T-helper 17 cell (primary cell): ENCODE measurements at regions not wholly inside any gene's neighbourhood (a gene's known extent, or its start where the extent isn't known, plus 50 kb on each side); places are given as distances from the start of the nearest gene placed in this dataset.

ENCODE experiments used
- ATAC-seq: fragments of 150-1000 bp; cut with Tn5 transposase; 2 replicates; pipeline ENCODE4 v1.10.0; 2021; ENCODE audit warnings: mild to moderate bottlenecking, moderate library complexity
- DNase-seq, 3 donors: peaks; one replicate each; pipeline versions ENCODE4 v3.0.0 to v3.0.0-alpha.2; 2020 to 2021
- H3K9me3 ChIP-seq: one replicate; pipeline ENCODE4 v1.7.0; 2013; ENCODE audit warnings: low read length, mild to moderate bottlenecking; ENCODE audit not compliant: control insufficient read depth, poor library complexity, severe bottlenecking
- H3K27ac Mint-ChIP-seq: one replicate; pipeline ENCODE4 v1.8.0; 2022; ENCODE audit warnings: mild to moderate bottlenecking, moderate library complexity, mixed read lengths
- H3K27me3 Mint-ChIP-seq: one replicate; pipeline ENCODE4 v1.8.0; 2022; ENCODE audit warnings: mixed read lengths
- H3K36me3 Mint-ChIP-seq: one replicate; pipeline ENCODE4 v1.8.0; 2022; ENCODE audit warnings: low read depth, mixed read lengths
- H3K4me1 Mint-ChIP-seq: one replicate; pipeline ENCODE4 v1.8.0; 2022; ENCODE audit warnings: mild to moderate bottlenecking, mixed read lengths
- H3K4me3 Mint-ChIP-seq: one replicate; pipeline ENCODE4 v1.8.0; 2022; ENCODE audit warnings: mild to moderate bottlenecking, moderate library complexity, mixed read lengths

- no peak overlapping the region for H3K27ac Mint-ChIP-seq
Observed at GRCh38 chr6:126633373-126633772, 293.5 kb downstream of the CENPW start.

GRCh38 chr6:126640356-126640755 is 300.4 kb downstream of the CENPW start:
- Mint-ChIP-seq H3K4me3 (no peak overlapping the region), H3K4me1 (no peaks in the 10 kb centered on the region), H3K36me3 (no peaks in the 10 kb centered on the region), H3K27ac (no peak overlapping the region), H3K27me3 (no peaks in the 10 kb centered on the region)
- no peaks in the 10 kb centered on the region for H3K9me3 ChIP-seq
- no peak for DNase-seq
- no peak for ATAC-seq

More at GRCh38 chr6:126633373-126633772, 293.5 kb downstream of the CENPW start:
- H3K27me3 Mint-ChIP-seq = no peaks in the 10 kb centered on the region
- H3K9me3 ChIP-seq = no peaks in the 10 kb centered on the region
- ATAC-seq (no peak), DNase-seq (no peak)
- H3K4me3 Mint-ChIP-seq = no peak overlapping the region
- no peaks in the 10 kb centered on the region for H3K36me3 Mint-ChIP-seq
- H3K4me1 Mint-ChIP-seq = no peaks in the 10 kb centered on the region

- ATAC-seq (no peak), DNase-seq (no peak)
- no peaks in the 10 kb centered on the region for H3K9me3 ChIP-seq
- Mint-ChIP-seq H3K4me3 (no peak overlapping the region), H3K27ac (no peak overlapping the region), H3K27me3 (no peaks in the 10 kb centered on the region), H3K36me3 (no peaks in the 10 kb centered on the region), H3K4me1 (no peaks in the 10 kb centered on the region)
Observed at GRCh38 chr6:126640921-126641320, 301.0 kb downstream of the CENPW start.

GRCh38 chr6:126641641-126642040 is 301.7 kb downstream of the CENPW start:
- DNase-seq (no peak), ATAC-seq (no peak)
- Mint-ChIP-seq H3K4me1 (no peaks in the 10 kb centered on the region), H3K27me3 (no peaks in the 10 kb centered on the region), H3K27ac (no peak overlapping the region), H3K36me3 (no peaks in the 10 kb centered on the region), H3K4me3 (no peak overlapping the region)
- no peaks in the 10 kb centered on the region for H3K9me3 ChIP-seq

GRCh38 chr6:126643352-126643751 is 303.4 kb downstream of the CENPW start:
- Mint-ChIP-seq H3K27ac (no peak overlapping the region), H3K27me3 (no peaks in the 10 kb centered on the region), H3K4me3 (no peak overlapping the region), H3K36me3 (no peaks in the 10 kb centered on the region), H3K4me1 (no peaks in the 10 kb centered on the region)
- no peak for DNase-seq
- no peak for ATAC-seq
- no peaks in the 10 kb centered on the region for H3K9me3 ChIP-seq

- H3K9me3 ChIP-seq = no peaks in the 10 kb centered on the region
- Mint-ChIP-seq H3K4me1 (no peaks in the 10 kb centered on the region), H3K36me3 (no peaks in the 10 kb centered on the region), H3K27me3 (no peaks in the 10 kb centered on the region), H3K27ac (no peak overlapping the region), H3K4me3 (no peak overlapping the region)
- ATAC-seq (no peak), DNase-seq (no peak)
Observed at GRCh38 chr6:126650931-126651330, 311.0 kb downstream of the CENPW start.

GRCh38 chr6:126657561-126658175 is 317.8 kb downstream of the CENPW start:
- H3K27ac Mint-ChIP-seq = no peak overlapping the region
- H3K4me3 Mint-ChIP-seq = no peak overlapping the region
- H3K9me3 ChIP-seq = no peaks in the 10 kb centered on the region
- ATAC-seq (no peak), DNase-seq (no peak)
- no peaks in the 10 kb centered on the region for H3K27me3 Mint-ChIP-seq
- no peaks in the 10 kb centered on the region for H3K4me1 Mint-ChIP-seq
- no peaks in the 10 kb centered on the region for H3K36me3 Mint-ChIP-seq

- no peaks in the 10 kb centered on the region for H3K4me1 Mint-ChIP-seq
- H3K27ac Mint-ChIP-seq = no peak overlapping the region
- H3K27me3 Mint-ChIP-seq = no peaks in the 10 kb centered on the region
- no peak overlapping the region for H3K4me3 Mint-ChIP-seq
- no peaks in the 10 kb centered on the region for H3K9me3 ChIP-seq
- ATAC-seq (no peak), DNase-seq (no peak)
- no peaks in the 10 kb centered on the region for H3K36me3 Mint-ChIP-seq
Observed at GRCh38 chr6:126660376-126660775, 320.5 kb downstream of the CENPW start.

GRCh38 chr6:126661646-126662045 is 321.7 kb downstream of the CENPW start:
- DNase-seq (no peak), ATAC-seq (no peak)
- no peak overlapping the region for H3K27ac Mint-ChIP-seq
- H3K9me3 ChIP-seq = no peaks in the 10 kb centered on the region
- no peaks in the 10 kb centered on the region for H3K27me3 Mint-ChIP-seq
- H3K4me3 Mint-ChIP-seq = no peak overlapping the region
- no peaks in the 10 kb centered on the region for H3K4me1 Mint-ChIP-seq
- H3K36me3 Mint-ChIP-seq = no peaks in the 10 kb centered on the region

- no peak overlapping the region for H3K27ac Mint-ChIP-seq
- ATAC-seq = no peak
- no peaks in the 10 kb centered on the region for H3K9me3 ChIP-seq
- DNase-seq = no peak
- no peaks in the 10 kb centered on the region for H3K4me1 Mint-ChIP-seq
- no peaks in the 10 kb centered on the region for H3K36me3 Mint-ChIP-seq
- H3K4me3 Mint-ChIP-seq = no peak overlapping the region
- no peaks in the 10 kb centered on the region for H3K27me3 Mint-ChIP-seq
Observed at GRCh38 chr6:126662966-126663365, 323.1 kb downstream of the CENPW start.

GRCh38 chr6:126664271-126664670 is 324.4 kb downstream of the CENPW start:
- H3K4me3 Mint-ChIP-seq = no peak overlapping the region
- ATAC-seq (no peak), DNase-seq (no peak)
- no peaks in the 10 kb centered on the region for H3K9me3 ChIP-seq
- H3K4me1 Mint-ChIP-seq = no peaks in the 10 kb centered on the region
- no peaks in the 10 kb centered on the region for H3K36me3 Mint-ChIP-seq
- no peak overlapping the region for H3K27ac Mint-ChIP-seq
- no peaks in the 10 kb centered on the region for H3K27me3 Mint-ChIP-seq

GRCh38 chr6:126665551-126665950 is 325.6 kb downstream of the CENPW start:
- no peak for ATAC-seq
- DNase-seq = no peak
- no peaks in the 10 kb centered on the region for H3K9me3 ChIP-seq
- Mint-ChIP-seq H3K4me1 (no peaks in the 10 kb centered on the region), H3K27ac (no peak overlapping the region), H3K27me3 (no peaks in the 10 kb centered on the region), H3K4me3 (no peak overlapping the region), H3K36me3 (no peaks in the 10 kb centered on the region)

- no peaks in the 10 kb centered on the region for H3K27me3 Mint-ChIP-seq
- H3K4me3 Mint-ChIP-seq = no peak overlapping the region
Observed at GRCh38 chr6:126667071-126667470, 327.2 kb downstream of the CENPW start.

GRCh38 chr6:126667728-126668127 is 327.8 kb downstream of the CENPW start:
- peaks cover 2% of the 10 kb centered on the region for H3K4me1 Mint-ChIP-seq
- DNase-seq = no peak
- H3K36me3 Mint-ChIP-seq = no peaks in the 10 kb centered on the region
- no peak for ATAC-seq
- no peaks in the 10 kb centered on the region for H3K27me3 Mint-ChIP-seq
- H3K4me3 Mint-ChIP-seq = no peak overlapping the region
- no peak overlapping the region for H3K27ac Mint-ChIP-seq
- H3K9me3 ChIP-seq = no peaks in the 10 kb centered on the region

More at GRCh38 chr6:126667071-126667470, 327.2 kb downstream of the CENPW start:
- Mint-ChIP-seq H3K36me3 (no peaks in the 10 kb centered on the region), H3K27ac (no peak overlapping the region), H3K4me1 (no peaks in the 10 kb centered on the region)
- H3K9me3 ChIP-seq = no peaks in the 10 kb centered on the region
- DNase-seq = no peak
- no peak for ATAC-seq
